Vagina (tissue), 2 donors: ENCODE measurements at regions not wholly inside any gene's neighbourhood (a gene's known extent, or its start where the extent isn't known, plus 50 kb on each side); places are given as distances from the start of the nearest gene placed in this dataset.

ENCODE experiments used
- POLR2A ChIP-seq, 2 donors: fragments of 450-650 bp; IDR thresholded peaks; one replicate each; pipeline ENCODE4 v1.6.1; 2017; ENCODE audit warnings: antibody characterized with exemption in 2 of 2, mild to moderate bottlenecking in 2 of 2, moderate library complexity in 2 of 2
- POLR2AphosphoS5 ChIP-seq, 2 donors: sonication (generic); formaldehyde crosslinking; IDR thresholded peaks; one replicate each; pipeline ENCODE4 v1.9.0; 2017; ENCODE audit warnings: antibody characterized with exemption in 2 of 2, mild to moderate bottlenecking in 2 of 2, low read depth in 1 of 2; ENCODE audit not compliant: insufficient read depth in 1 of 2
- TF ChIP-seq, protein P1 (sequence below), 3 experiments: fragments of 450-650 bp in 2 of 3; fragments of 200-600 bp in 1 of 3; sonication (generic) in 1 of 3; IDR thresholded peaks; one replicate each; pipeline ENCODE4 v1.5.1; 2017 to 2019; ENCODE audit warnings: antibody characterized with exemption in 3 of 3, mild to moderate bottlenecking in 2 of 3, moderate library complexity in 2 of 3

DNA sequence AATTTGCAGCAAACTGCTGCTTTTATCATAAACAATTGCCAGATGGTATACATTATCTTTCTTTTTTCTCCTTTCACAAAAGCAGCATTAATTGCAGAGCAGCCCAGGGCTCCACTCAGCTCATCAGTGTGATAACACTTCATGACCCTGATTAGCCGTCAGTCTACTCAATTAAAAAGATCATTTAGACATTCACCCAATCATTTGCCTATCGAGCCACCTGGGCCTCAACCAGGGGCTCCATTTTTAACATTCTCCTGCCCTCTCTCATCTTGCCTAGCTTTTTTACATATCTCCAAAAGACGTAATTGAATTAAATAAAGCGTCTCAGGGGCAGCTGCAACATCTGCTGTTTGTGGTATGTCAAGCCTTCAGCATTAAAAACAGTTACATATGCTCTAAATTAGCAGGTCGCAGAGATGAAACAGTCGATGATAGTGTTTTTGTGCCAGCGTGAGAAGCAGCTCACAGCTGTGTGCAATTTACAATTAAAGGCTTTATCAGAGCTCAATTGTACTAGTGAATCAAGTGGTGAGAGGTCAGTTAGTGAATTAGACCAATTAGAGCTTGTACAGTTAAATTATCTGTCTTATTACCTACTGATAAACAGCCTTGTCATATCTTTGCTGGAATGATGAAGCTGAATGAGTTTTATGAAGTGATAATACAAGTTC is 522.5 kb downstream of the ETV1 start:
- TF ChIP-seq, protein P1, sequence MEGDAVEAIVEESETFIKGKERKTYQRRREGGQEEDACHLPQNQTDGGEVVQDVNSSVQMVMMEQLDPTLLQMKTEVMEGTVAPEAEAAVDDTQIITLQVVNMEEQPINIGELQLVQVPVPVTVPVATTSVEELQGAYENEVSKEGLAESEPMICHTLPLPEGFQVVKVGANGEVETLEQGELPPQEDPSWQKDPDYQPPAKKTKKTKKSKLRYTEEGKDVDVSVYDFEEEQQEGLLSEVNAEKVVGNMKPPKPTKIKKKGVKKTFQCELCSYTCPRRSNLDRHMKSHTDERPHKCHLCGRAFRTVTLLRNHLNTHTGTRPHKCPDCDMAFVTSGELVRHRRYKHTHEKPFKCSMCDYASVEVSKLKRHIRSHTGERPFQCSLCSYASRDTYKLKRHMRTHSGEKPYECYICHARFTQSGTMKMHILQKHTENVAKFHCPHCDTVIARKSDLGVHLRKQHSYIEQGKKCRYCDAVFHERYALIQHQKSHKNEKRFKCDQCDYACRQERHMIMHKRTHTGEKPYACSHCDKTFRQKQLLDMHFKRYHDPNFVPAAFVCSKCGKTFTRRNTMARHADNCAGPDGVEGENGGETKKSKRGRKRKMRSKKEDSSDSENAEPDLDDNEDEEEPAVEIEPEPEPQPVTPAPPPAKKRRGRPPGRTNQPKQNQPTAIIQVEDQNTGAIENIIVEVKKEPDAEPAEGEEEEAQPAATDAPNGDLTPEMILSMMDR (IDR thresholded peaks at IDR 0.05) = no peak
- TF ChIP-seq POLR2A (IDR thresholded peaks at IDR 0.05) (no peak), POLR2AphosphoS5 (IDR thresholded peaks at IDR 0.05; ENCODE audit: insufficient read depth in 1 of 2, low read depth in 1 of 2) (no peak)
